ENCODE measurements at regions not wholly inside any gene's neighbourhood (a gene's known extent, or its start where the extent isn't known, plus 50 kb on each side); places are given as distances from the start of the nearest gene placed in this dataset.

DNA sequence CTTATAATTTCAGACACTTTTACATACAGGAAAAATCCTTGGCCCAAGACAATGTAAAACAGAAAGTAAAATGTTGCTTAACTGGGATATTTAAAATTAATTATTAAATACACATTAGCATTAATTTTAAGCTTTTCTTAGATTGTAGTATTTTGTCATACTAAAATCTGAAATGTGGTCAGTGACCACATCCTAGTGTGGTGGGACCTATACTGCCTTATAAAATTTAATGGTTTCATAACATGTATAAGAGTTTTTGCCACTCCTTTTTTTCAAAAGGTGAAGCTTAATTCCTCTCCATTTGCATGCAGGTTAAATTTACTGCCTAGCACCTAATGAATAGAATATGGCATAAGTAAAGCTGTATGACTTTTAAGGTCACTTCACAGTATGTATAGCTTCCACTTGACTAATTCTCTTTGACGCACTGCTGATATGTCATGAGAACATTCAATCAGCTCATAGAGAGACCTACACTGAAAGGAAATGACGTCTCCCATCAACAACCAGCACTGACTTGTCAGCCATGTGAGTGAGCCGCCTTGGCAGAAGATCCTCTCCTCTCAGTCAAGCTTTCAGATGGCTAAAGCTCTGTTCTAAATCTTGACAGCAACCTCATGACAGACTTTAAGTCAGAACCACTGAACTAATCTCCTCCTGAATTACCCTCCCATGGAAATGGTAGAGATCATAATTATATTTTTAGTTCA, 847.8 kb downstream of the SI start:
- no peak for FAIRE-seq

- FAIRE-seq = no peak
Measured at GRCh38 chr3:164224126-164224525, 854.2 kb downstream of the SI start.

DNA sequence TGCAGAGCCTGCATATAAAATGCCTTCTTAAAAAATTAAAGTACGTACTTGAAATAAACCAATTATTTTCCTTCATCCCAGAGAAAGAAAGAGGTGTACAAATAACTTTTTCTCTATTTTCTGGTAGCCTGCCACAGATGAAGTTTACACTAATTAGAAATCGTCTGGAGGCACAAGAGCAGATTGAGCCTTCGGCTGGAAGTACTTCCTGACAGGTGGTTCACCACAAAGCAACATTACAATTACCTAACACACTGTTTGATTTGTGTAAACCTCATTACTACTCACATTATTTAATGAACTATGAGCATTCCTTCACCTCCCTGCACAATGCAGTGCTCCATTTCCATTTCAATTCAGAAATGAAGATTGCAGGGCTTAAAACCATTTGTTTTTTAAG, 856.1 kb downstream of the SI start:
- no peak for FAIRE-seq

- FAIRE-seq = no peak
Measured at GRCh38 chr3:164221297-164221696, 857.0 kb downstream of the SI start.

DNA sequence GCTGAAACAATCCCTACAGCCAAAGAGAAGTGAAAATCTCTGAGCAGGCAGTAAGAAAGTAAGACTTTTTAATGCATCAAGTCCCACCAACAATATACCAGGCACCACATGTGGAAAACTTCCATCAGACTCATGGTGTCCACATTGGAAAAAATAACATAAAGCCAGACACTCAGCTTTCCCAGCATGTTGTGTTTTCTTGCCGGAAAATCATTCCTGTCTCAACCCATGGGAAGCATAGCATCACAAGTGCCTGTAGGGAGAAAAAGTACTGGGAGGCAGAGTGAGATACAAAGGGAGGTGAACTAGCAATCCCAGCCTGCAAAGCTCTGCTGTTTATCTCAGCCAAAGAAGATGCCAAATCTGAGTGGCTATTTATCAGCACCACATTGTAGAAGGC, 868.9 kb downstream of the SI start:
- no peak for FAIRE-seq

GRCh38 chr3:164208821-164209220, 869.5 kb downstream of the SI start:
- no peak for FAIRE-seq

- peak; percentile 27 for FAIRE-seq
Measured at GRCh38 chr3:164208048-164208447, 870.2 kb downstream of the SI start.

DNA sequence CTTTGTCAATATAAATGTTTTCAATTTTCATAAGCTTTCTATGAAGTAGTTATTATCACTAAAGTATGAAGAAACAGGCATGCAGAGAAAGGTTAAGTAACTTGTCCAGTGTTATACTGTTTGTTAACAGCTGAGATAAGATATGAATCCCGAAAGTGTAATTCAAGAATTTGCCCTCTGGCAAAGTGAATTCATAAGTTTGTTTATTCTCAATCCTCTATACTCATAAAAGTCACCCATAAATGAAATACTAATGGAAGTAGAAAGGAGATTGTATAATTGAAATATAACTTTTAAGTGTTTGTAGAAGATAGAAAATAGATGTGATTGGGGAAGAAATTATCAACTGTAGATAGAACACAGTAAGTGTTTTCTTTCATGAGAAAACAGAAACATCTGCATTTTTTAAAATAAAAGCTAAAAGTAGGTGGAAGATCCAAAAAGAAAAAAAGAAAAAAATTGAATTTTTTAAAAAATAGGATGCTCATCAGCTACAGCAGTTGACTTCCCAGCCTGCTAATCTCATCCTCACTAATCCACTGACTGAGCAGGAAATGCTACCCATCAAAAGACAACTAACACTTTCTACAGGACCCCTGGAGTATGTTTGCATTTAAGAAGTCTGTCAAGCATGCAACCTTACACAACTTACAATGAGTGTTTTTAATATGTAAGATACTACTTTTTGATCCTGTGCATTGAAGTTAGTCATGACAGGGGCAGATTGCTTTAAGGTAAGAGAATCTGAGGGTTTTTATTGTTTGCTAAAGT, 878.1 kb downstream of the SI start:
- FAIRE-seq = peak; percentile 25

- FAIRE-seq = no peak
Measured at GRCh38 chr3:164196477-164196876, 881.8 kb downstream of the SI start.

- no peak for FAIRE-seq
Measured at GRCh38 chr3:164194842-164195241, 883.5 kb downstream of the SI start.

GRCh38 chr3:164192974-164193373, 885.3 kb downstream of the SI start:
- FAIRE-seq = no peak

GRCh38 chr3:164190566-164190965, 887.7 kb downstream of the SI start:
- FAIRE-seq = peak; percentile 65

GRCh38 chr3:164186095-164186494, 892.2 kb downstream of the SI start:
- no peak for FAIRE-seq

- FAIRE-seq = no peak
Measured at GRCh38 chr3:164179110-164179774, 899.1 kb downstream of the SI start.

DNA sequence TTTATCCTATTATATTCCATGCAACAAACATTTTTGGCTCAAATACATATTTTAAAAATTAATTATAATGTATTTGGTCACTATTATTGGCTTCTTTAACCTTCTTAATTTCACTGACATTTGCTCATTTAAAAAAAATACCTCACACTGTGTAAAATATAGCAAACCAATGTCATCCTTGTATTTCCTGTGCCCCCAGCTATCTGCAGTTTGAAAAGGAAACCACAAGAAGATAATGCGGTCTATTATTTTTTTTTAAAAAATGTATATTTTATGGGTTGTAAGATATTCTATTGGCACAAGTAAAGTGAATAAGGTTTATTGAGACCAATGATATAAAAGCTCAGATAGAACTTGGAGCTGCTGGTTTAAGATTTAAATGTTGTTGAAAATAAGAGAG, 904.2 kb downstream of the SI start:
- FAIRE-seq = no peak

DNA sequence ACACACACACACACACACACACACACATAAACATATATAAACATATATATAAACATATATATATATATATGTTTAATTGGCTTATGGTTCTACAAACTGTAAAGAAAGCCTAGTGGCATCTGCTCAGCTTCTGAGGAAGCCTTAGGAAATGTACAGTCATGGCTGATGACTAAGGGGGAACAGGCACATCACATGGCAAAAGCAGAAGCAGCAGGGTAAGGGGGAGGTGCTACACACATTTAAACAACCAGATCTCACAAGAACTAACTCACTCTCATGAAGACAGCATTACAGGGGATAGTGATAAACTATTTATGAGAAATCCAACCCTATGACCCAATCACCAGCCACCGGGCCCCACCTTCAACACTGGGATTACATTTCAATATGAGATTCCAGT, 922.9 kb downstream of the SI start:
- no peak for FAIRE-seq

DNA sequence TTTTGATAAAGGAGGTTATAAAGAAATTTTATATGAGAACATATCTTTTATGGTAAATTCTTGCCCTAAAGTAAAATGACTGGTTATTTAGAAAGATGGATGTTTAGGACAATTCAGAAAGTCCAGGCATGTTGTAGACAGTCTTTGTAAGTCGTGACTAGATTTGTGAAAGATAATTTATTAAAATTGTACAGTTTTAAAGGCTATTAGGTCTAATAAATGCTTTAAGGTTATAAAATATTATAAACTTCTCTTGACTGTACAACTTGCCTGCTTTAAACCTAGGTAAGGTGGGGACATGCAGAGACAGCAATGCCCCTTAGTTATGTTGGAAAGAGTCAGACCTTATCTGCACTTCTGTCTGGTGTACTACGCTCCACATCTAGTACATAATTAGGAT, 933.5 kb downstream of the SI start:
- no peak for FAIRE-seq

- no peak for FAIRE-seq
Measured at GRCh38 chr3:164132878-164133277, 945.4 kb downstream of the SI start.

DNA sequence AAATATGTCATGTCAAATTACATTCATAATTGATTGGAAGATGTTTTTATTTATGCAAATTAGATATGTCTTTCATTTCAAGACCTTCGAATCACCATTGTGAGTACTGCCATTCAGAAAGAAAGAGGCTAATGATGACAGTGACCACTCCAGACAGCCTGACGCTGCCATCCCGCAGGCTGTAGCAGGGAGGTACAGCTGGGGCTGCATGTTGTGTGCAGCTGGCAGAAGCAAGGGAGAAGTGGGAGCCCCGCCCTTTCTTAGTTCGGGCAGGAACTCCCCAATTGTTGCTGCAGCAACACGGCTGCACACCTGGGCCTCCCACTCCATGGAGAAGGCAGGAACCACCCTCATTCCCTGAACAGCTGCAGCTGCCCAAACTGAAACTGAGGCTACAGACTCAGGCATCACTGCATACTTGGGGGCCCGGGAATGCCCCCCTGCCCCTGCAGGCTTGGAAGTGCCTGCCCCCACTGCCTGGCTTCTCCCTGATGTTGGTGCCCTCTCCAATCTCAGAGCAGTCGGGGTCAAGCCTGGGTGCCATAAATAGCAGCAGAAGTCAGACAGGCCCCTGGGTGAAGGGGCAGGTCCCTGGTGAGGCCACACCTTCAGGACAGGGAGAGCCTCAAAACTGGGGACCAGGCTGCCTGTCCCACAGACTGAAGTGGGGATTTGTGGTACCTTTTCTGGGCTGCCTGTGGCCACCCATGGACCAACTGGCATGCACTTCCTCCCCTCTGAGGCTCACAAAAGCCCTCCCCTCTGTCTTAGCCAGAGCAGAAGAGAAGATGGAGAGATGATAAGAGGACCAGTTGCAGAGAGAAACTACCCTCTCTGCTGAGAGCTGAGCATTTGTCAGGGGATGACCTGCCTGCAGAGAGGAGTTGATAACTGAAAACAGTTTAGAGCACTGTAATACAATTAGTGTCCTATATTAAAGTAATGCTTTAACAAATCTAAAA, 964.6 kb downstream of the SI start:
- no peak for FAIRE-seq

DNA sequence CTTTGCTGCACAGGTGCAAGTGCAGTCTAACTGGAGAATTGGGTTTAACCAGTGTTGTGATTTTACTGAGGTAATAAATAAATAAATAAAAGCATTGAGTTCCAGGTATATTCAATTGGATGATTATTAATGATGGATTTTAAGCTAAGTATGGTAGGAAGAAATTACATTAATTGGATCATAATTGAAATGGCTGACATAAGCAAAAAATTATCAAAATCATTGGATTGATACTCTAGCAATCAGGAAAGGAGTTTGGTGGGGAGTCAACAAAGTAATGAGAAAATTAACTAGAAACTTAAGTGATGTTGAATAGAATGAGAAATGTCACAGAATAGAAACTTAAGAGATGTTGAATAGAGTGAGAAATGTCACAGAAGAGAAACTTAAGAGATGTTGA, 981.9 kb downstream of the SI start:
- no peak for FAIRE-seq

DNA sequence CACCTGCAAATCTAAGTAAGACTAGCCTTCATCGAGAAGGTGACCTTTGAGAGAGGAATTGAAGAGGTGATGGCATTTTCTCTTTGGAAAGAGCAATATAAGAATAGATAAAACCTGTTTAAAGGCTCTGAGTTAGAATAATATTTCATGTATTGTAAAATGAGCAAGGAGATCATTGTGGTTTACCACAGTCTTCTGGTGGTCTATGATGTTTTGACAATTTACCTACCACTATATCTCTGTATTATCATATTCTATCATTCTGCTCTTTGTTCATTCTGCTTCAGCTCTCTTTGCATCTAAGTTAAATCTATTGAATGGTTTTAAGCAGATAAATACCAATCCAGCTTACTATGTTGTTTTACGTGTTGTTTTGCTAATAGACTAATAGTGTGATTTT, 982.3 kb downstream of the SI start:
- no peak for FAIRE-seq

DNA sequence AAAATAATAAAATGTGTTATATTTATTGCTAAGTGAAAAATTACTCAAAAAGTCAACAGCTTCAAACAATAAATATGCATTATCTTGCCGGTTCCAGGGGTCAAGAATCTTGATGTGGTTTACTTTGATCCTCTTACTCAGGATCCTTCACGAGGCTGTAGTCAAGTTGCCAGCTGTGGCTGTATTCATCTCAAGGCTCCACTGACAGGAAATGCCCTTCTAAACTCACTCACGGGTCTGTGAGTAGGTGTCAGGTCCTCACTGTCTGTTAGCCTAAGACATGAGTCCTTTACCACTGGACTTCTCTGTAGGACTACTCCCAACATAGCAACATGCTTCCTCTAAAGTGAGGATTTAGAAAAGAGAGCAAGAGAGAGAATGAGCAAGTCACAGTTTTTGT, 983.0 kb downstream of the SI start:
- FAIRE-seq = no peak

- FAIRE-seq = no peak
Measured at GRCh38 chr3:164094546-164094945, 983.8 kb downstream of the SI start.

All from A204.1 (cell line).